IMR-90 (cell line): ENCODE measurements at regions not wholly inside any gene's neighbourhood (a gene's known extent, or its start where the extent isn't known, plus 50 kb on each side); places are given as distances from the start of the nearest gene placed in this dataset.
"Not testable (repeated sequence)": the region's sequence is repeated elsewhere in the genome, so short reads cannot be mapped to it uniquely, and the experiment has no call there.

Experiments used
- ATAC-seq: fragments of 200-7000 bp; cut with Tn5 transposase; 2 replicates; pipeline ENCODE4 v1.9.1; 2020; ENCODE audit warnings: low read depth, mild to moderate bottlenecking, moderate library complexity
- BruUV-seq: library from RNA; stranded (reverse); fragments of 400-500 nt; replicated peaks from 2 replicates; lab custom pipeline; 2021; lab: Mats Ljungman, UMichigan
- CTCF ChIA-PET: fragments of 300-600 bp; formaldehyde crosslinking; extraction: SDS; loops from one replicate; lab custom pipeline; 2021; ENCODE audit warnings: antibody characterized with exemption; lab: Yijun Ruan, JAX
- POLR2A ChIA-PET: fragments of 300-600 bp; sonication (Branson Sonifier 250); formaldehyde crosslinking; loops from one replicate; lab custom pipeline; 2022; ENCODE audit warnings: antibody characterized with exemption; ENCODE audit not compliant: unreplicated experiment; lab: Charles Lee
- DNase-seq: peaks from one replicate; pipeline ENCODE4 v3.0.0; 2013
- H2AFZ ChIP-seq: replicated peaks from 2 replicates; pipeline ENCODE3; 2013; ENCODE audit warnings: low read length, mild to moderate bottlenecking; ENCODE audit not compliant: poor library complexity
- H2AK5ac ChIP-seq: 2 replicates; pipeline ENCODE4 v1.6.1; 2013; ENCODE audit warnings: low read depth, low read length, inconsistent platforms
- H2AK9ac ChIP-seq: replicated peaks from 2 replicates; pipeline ENCODE3; 2013; ENCODE audit warnings: mild to moderate bottlenecking, low read depth, low read length, moderate library complexity; ENCODE audit not compliant: poor library complexity
- H2BK120ac ChIP-seq: 2 replicates; pipeline ENCODE4 v1.6.1; 2013; ENCODE audit warnings: low read depth, low read length, inconsistent platforms
- H2BK15ac ChIP-seq: 3 replicates; pipeline ENCODE4 v1.6.1; 2013; ENCODE audit warnings: low read depth, low read length, inconsistent platforms
- H2BK20ac ChIP-seq: 2 replicates; pipeline ENCODE4 v1.6.1; 2013; ENCODE audit warnings: low read depth, mild to moderate bottlenecking, inconsistent platforms, low read length, moderate library complexity
- H2BK5ac ChIP-seq: 2 replicates; pipeline ENCODE4 v1.6.1; 2013; ENCODE audit warnings: mild to moderate bottlenecking, low read depth, low read length, inconsistent platforms; ENCODE audit not compliant: poor library complexity, severe bottlenecking
- H3K14ac ChIP-seq: replicated peaks from 2 replicates; pipeline ENCODE4 v1.6.1; 2013; ENCODE audit warnings: low read depth, low read length, inconsistent platforms
- H3K18ac ChIP-seq: 2 replicates; pipeline ENCODE4 v1.6.1; 2013; ENCODE audit warnings: low read depth, low read length, control low read depth
- H3K23ac ChIP-seq: 2 replicates; pipeline ENCODE4 v1.6.1; 2013; ENCODE audit warnings: low read depth, low read length, inconsistent platforms
- H3K27ac ChIP-seq: 2 replicates; pipeline ENCODE4 v1.5.1; 2013; ENCODE audit warnings: mild to moderate bottlenecking, control low read depth, low read length; ENCODE audit not compliant: insufficient read depth
- H3K27me3 ChIP-seq: 2 replicates; pipeline ENCODE4 v1.6.1; 2013; ENCODE audit warnings: low read length; ENCODE audit not compliant: control insufficient read depth, insufficient read depth
- H3K36me3 ChIP-seq: 2 replicates; pipeline ENCODE4 v1.6.1; 2013; ENCODE audit warnings: low read length, mixed read lengths; ENCODE audit not compliant: control insufficient read depth, insufficient read depth
- H3K4ac ChIP-seq: 2 replicates; pipeline ENCODE4 v1.6.1; 2013; ENCODE audit warnings: low read depth, low read length, inconsistent platforms
- H3K4me1 ChIP-seq: 2 replicates; pipeline ENCODE4 v1.6.1; 2013; ENCODE audit warnings: low read length, mixed read lengths; ENCODE audit not compliant: control insufficient read depth, insufficient read depth
- H3K4me2 ChIP-seq: 2 replicates; pipeline ENCODE4 v1.6.1; 2013; ENCODE audit warnings: low read depth, mild to moderate bottlenecking, control low read depth, low read length, moderate library complexity
- H3K4me3 ChIP-seq: 2 replicates; pipeline ENCODE4 v1.5.1; 2013; ENCODE audit warnings: low read depth, mild to moderate bottlenecking, control low read depth, low read length, moderate library complexity; ENCODE audit not compliant: insufficient read depth
- H3K56ac ChIP-seq: 2 replicates; pipeline ENCODE4 v1.6.1; 2013; ENCODE audit warnings: low read length, inconsistent platforms; ENCODE audit not compliant: insufficient read depth; ENCODE audit errors: extremely low read depth
- H3K79me1 ChIP-seq, 2 experiments: 2 replicates each; pipeline ENCODE4 v1.6.1; 2013; ENCODE audit warnings: low read length in 2 of 2, inconsistent platforms in 1 of 2, low read depth in 1 of 2
- H3K9ac ChIP-seq: 2 replicates; pipeline ENCODE4 v1.6.1; 2013; ENCODE audit warnings: low read depth, low read length, control low read depth
- H3K9me1 ChIP-seq: 2 replicates; pipeline ENCODE4 v1.6.1; 2013; ENCODE audit warnings: low read length, inconsistent platforms; ENCODE audit not compliant: insufficient read depth
- H3K9me3 ChIP-seq: 2 replicates; pipeline ENCODE4 v1.6.1; 2013; ENCODE audit warnings: low read length; ENCODE audit not compliant: control insufficient read depth, insufficient read depth
- H4K20me1 ChIP-seq: 2 replicates; pipeline ENCODE4 v1.6.1; 2013; ENCODE audit warnings: low read length, inconsistent platforms; ENCODE audit not compliant: insufficient read depth
- H4K5ac ChIP-seq: 2 replicates; pipeline ENCODE4 v1.6.1; 2013; ENCODE audit warnings: mild to moderate bottlenecking, low read depth, low read length, control low read depth
- H4K8ac ChIP-seq, 2 experiments: 2 replicates each; pipeline ENCODE4 v1.6.1; 2013; ENCODE audit warnings: low read depth in 2 of 2, low read length in 2 of 2, control low read depth in 1 of 2, inconsistent platforms in 1 of 2
- H4K91ac ChIP-seq: 2 replicates; pipeline ENCODE4 v1.6.1; 2013; ENCODE audit warnings: low read depth, low read length, inconsistent platforms; ENCODE audit not compliant: insufficient read depth
- CTCF ChIP-seq: conservative IDR thresholded peaks from 2 replicates; pipeline ENCODE4 v1.5.1; 2012; ENCODE audit warnings: mild to moderate bottlenecking, low read depth, low read length, improper control_type of control experiment
- WGBS, 2 experiments: methylation state at CpG; one replicate each; pipeline versions ENCODE4 v1.1.5 to v1.1.7; 2013; ENCODE audit warnings: missing lambda C conversion rate in 2 of 2; ENCODE audit not compliant: insufficient read length in 1 of 2; ENCODE audit errors: extremely low coverage in 2 of 2; 5-methylcytosine and 5-hydroxymethylcytosine counted together
- dilution Hi-C: fragments of 300-500 bp; cut with HindIII; formaldehyde crosslinking; loops from one replicate; pipeline ENCODE4 v1.14.3; 2018; ENCODE audit warnings: low sequenced_read_pairs; ENCODE audit not compliant: unreplicated experiment
- in situ Hi-C: fragments of 300-500 bp; cut with MboI; formaldehyde crosslinking; loops from 3 replicates; pipeline ENCODE4 v1.14.3; 2019; ENCODE audit warnings: low sequenced_read_pairs, inconsistent platforms, mixed read lengths
- intact Hi-C: fragments of 100-400 bp; cut with micrococcal nuclease; formaldehyde crosslinking; loops from 2 replicates; pipeline ENCODE4 v1.10.0; 2022

- H3K4me2 ChIP-seq, H3K27ac ChIP-seq, H3K9me3 ChIP-seq, H3K36me3 ChIP-seq, H4K5ac ChIP-seq, intact Hi-C loops, H3K9ac ChIP-seq, POLR2A ChIA-PET, H3K9me1 ChIP-seq, H2BK5ac ChIP-seq, H2BK20ac ChIP-seq, H3K14ac ChIP-seq, in situ Hi-C loops, H4K91ac ChIP-seq, H2AK5ac ChIP-seq, H3K79me1 ChIP-seq, H2BK120ac ChIP-seq, H4K20me1 ChIP-seq, H3K4me3 ChIP-seq, H3K18ac ChIP-seq, H2BK15ac ChIP-seq, H2AFZ ChIP-seq, H3K4me1 ChIP-seq, BruUV-seq, H3K23ac ChIP-seq, H3K4ac ChIP-seq, H3K27me3 ChIP-seq, dilution Hi-C loops, H2AK9ac ChIP-seq, H4K8ac ChIP-seq, H3K56ac ChIP-seq, CTCF ChIA-PET: not testable (repeated sequence)
- ATAC-seq (peak; percentile 27; the same call in 1 of the 2 replicates), DNase-seq (peak; percentile 2)
- WGBS, 2 experiments, result no CpG with 5 or more reads among the region's 3 CpGs
- peak; percentile 9; the same call in 1 of the 2 replicates for TF ChIP-seq CTCF
These were observed 51.4 kb upstream of the TIMM23 start for GRCh38 chr10:45920876-45921275.
